OCI-LY7 (cell line): ENCODE measurements at regions not wholly inside any gene's neighbourhood (a gene's known extent, or its start where the extent isn't known, plus 50 kb on each side); places are given as distances from the start of the nearest gene placed in this dataset.

Source experiments
- BruUV-seq: library from RNA; stranded (reverse); fragments of 400-500 nt; replicated peaks from 2 replicates; lab custom pipeline; 2021; lab: Mats Ljungman, UMichigan
- CTCF ChIA-PET: fragments of 300-600 bp; sonication (Branson Sonifier 250); formaldehyde crosslinking; loops from one replicate; lab custom pipeline; 2022; ENCODE audit warnings: antibody characterized with exemption; ENCODE audit not compliant: unreplicated experiment; lab: Charles Lee
- POLR2A ChIA-PET: fragments of 300-600 bp; sonication (Branson Sonifier 250); formaldehyde crosslinking; loops from one replicate; lab custom pipeline; 2022; ENCODE audit warnings: antibody characterized with exemption; lab: Charles Lee
- DNase-seq: peaks from one replicate; pipeline ENCODE4 v3.0.0-alpha.2; 2015; ENCODE audit warnings: low spot score
- H2AFZ ChIP-seq: fragments of 200-600 bp; sonication (generic), shearing (Covaris generic); 2 replicates; pipeline ENCODE4 v1.6.1; 2014; ENCODE audit warnings: mild to moderate bottlenecking, antibody characterized with exemption, low read length, moderate library complexity
- H3K27ac ChIP-seq: fragments of 200-600 bp; sonication (generic); 2 replicates; pipeline ENCODE4 v1.5.1; 2014; ENCODE audit warnings: mixed run types, low read depth, mild to moderate bottlenecking, moderate library complexity, low read length, inconsistent platforms; ENCODE audit not compliant: poor library complexity, severe bottlenecking
- H3K36me3 ChIP-seq: fragments of 200-600 bp; sonication (generic); 2 replicates; pipeline ENCODE4 v1.6.1; 2014; ENCODE audit warnings: mild to moderate bottlenecking, antibody characterized with exemption, low read length, moderate library complexity, mixed read lengths; ENCODE audit not compliant: insufficient read depth
- H3K4me1 ChIP-seq: fragments of 200-600 bp; sonication (generic); 2 replicates; pipeline ENCODE4 v1.5.1; 2014; ENCODE audit warnings: mild to moderate bottlenecking, low read length; ENCODE audit not compliant: insufficient read depth, poor library complexity, severe bottlenecking
- H3K4me2 ChIP-seq: fragments of 200-600 bp; sonication (generic); 2 replicates; pipeline ENCODE4 v1.6.1; 2014; ENCODE audit warnings: mild to moderate bottlenecking, low read length
- H3K4me3 ChIP-seq: fragments of 200-600 bp; sonication (generic); 2 replicates; pipeline ENCODE4 v1.5.1; 2014; ENCODE audit warnings: mild to moderate bottlenecking, low read depth, low read length; ENCODE audit not compliant: poor library complexity, severe bottlenecking
- H3K79me2 ChIP-seq: fragments of 200-600 bp; sonication (generic); 2 replicates; pipeline ENCODE4 v1.6.1; 2016; ENCODE audit warnings: low read depth, mild to moderate bottlenecking, low read length, moderate library complexity, mixed read lengths; ENCODE audit not compliant: insufficient read depth
- H3K9me2 ChIP-seq: fragments of 200-600 bp; sonication (generic); 2 replicates; pipeline ENCODE4 v1.6.1; 2016; ENCODE audit warnings: mild to moderate bottlenecking, low read length, mixed read lengths; ENCODE audit not compliant: insufficient read depth
- H3K9me3 ChIP-seq: fragments of 200-600 bp; sonication (generic); 2 replicates; pipeline ENCODE4 v1.6.1; 2014; ENCODE audit warnings: mild to moderate bottlenecking, mixed run types, low read length, mixed read lengths
- H4K20me1 ChIP-seq: fragments of 200-600 bp; sonication (generic); 2 replicates; pipeline ENCODE4 v1.6.1; 2014; ENCODE audit warnings: mild to moderate bottlenecking, antibody characterized with exemption, low read length, moderate library complexity, mixed read lengths; ENCODE audit not compliant: insufficient read depth
- EZH2phosphoT487 ChIP-seq: fragments of 200-600 bp; sonication (generic); IDR thresholded peaks from 2 replicates; pipeline ENCODE4 v1.6.1; 2018; ENCODE audit warnings: low read depth, borderline replicate concordance, mild to moderate bottlenecking, mixed run types, antibody characterized with exemption, low read length, moderate library complexity, mixed read lengths
- intact Hi-C: fragments of 100-400 bp; cut with micrococcal nuclease; formaldehyde crosslinking; loops from one replicate; pipeline ENCODE4 v1.10.0; 2022; ENCODE audit not compliant: unreplicated experiment
- TF ChIP-seq, protein P1 (sequence below): fragments of 200-600 bp; sonication (generic); conservative IDR thresholded peaks from 2 replicates; pipeline ENCODE4 v1.5.1; 2014; ENCODE audit warnings: mild to moderate bottlenecking, antibody characterized with exemption, low read length, moderate library complexity, mixed read lengths

DNA sequence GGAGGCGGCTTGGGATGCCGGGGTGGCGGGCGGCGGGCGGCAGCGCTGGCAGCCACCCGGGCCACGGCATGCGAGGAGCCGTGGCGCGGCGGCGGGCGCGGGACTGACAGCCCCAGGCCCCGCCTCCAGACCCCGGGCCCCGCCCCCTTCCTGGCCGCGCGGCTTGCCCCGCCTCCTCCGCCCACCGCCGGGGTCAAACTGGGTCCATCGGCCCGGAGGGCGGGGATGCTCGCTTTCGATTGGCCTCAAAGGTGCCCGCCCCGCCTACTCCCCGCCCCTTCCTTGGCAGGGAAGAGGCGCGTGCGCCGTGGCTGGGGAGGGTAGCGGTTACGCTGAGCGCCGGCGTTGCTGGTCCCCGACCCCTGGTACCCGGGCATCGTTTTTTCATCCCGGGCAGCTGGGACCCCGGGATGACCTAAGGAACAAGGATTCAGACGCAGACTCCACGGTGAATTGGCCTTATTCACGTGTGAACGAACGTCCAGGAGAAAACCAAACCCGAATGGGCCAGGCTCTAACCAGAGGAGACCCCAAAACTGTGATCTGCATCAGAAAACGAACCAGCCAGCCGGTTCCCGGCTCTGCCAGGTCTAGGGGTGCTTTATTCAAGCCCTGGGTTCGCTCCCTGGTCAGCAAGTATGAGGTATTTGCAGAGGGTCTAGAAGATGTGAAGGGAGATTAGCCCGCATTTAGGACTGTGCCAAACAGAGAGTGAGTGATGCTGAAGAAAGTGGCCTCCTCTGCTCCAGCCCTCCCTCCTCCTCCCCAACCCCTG lies 117.2 kb upstream of the GUCA2B start:
- H3K4me1 ChIP-seq: peaks cover 14% of the 10 kb centered on the region
- no peaks in the 10 kb centered on the region for H4K20me1 ChIP-seq
- intact Hi-C loops: loop anchor here (5.0 kb wide), 2 partner anchors 464 to 1059 kb away; partner anchors contain the start of gene CTPS1
- no peak overlapping the region for H3K27ac ChIP-seq
- peak overlapping the region; percentile 84 for H3K4me3 ChIP-seq
- H2AFZ ChIP-seq: peak overlapping the region; percentile 99
- no TSS peak for BruUV-seq
- no peaks in the 10 kb centered on the region for H3K9me3 ChIP-seq
- peak overlapping the region; percentile 96 for H3K4me2 ChIP-seq
- H3K79me2 ChIP-seq: no peaks in the 10 kb centered on the region
- TF ChIP-seq EZH2phosphoT487: no peak
- ChIA-PET CTCF (no interaction called here), POLR2A (no interaction called here)
- no peaks in the 10 kb centered on the region for H3K9me2 ChIP-seq
- peak; percentile 95 for DNase-seq
- no peaks in the 10 kb centered on the region for H3K36me3 ChIP-seq

DNA sequence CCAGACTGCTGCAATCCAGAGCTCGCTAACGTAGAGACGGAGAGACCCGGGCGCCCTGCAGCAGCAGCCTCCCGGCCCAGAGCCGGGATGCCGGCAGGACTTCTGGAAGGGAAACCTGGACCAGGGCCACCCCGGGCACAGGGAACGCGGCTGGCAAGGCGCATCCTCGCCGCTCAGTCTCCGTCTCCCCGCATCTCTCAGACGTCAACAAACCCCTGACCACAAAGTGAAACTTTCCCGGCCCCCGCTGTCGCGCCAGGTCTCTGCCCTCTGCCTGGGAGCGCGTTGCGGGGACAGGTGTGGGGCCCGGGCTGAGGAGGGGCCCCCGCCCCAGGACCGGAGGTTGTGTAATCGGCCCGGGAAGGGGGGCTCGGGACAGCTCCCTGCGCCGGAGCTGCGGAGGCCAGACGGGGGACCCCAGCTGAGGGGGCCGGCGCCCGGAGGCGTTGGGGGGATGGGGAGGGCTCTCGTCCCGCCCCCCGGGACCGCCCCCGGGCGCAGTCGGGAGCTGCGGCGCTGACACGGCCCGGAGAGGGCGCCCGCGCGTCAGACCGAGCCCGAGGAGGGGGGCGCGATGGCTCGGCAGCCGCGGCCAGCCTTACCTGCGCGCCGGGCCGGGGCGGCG lies 116.6 kb upstream of the HIVEP3 start:
- no TSS peak for BruUV-seq
- intact Hi-C loops: loop anchor here (5.0 kb wide), 2 partner anchors 463 to 1058 kb away; partner anchors contain the start of gene CTPS1
- TF ChIP-seq, protein P1, sequence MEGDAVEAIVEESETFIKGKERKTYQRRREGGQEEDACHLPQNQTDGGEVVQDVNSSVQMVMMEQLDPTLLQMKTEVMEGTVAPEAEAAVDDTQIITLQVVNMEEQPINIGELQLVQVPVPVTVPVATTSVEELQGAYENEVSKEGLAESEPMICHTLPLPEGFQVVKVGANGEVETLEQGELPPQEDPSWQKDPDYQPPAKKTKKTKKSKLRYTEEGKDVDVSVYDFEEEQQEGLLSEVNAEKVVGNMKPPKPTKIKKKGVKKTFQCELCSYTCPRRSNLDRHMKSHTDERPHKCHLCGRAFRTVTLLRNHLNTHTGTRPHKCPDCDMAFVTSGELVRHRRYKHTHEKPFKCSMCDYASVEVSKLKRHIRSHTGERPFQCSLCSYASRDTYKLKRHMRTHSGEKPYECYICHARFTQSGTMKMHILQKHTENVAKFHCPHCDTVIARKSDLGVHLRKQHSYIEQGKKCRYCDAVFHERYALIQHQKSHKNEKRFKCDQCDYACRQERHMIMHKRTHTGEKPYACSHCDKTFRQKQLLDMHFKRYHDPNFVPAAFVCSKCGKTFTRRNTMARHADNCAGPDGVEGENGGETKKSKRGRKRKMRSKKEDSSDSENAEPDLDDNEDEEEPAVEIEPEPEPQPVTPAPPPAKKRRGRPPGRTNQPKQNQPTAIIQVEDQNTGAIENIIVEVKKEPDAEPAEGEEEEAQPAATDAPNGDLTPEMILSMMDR: peak; percentile 61; the same call in 1 of the 2 replicates
- no peak for TF ChIP-seq EZH2phosphoT487
- DNase-seq: peak; percentile 80
- H3K4me3 ChIP-seq: peak overlapping the region; percentile 84
- ChIA-PET POLR2A (interaction anchor here (0.7 kb wide), 1 partner anchor 180 kb away, joined by 3 read pairs; no protein-coding TSS in a partner anchor), CTCF (no interaction called here)
- peak overlapping the region; percentile 95 for H3K4me2 ChIP-seq
- no peaks in the 10 kb centered on the region for H3K9me3 ChIP-seq
- H3K79me2 ChIP-seq: no peaks in the 10 kb centered on the region
- H3K4me1 ChIP-seq: peaks cover 14% of the 10 kb centered on the region
- H4K20me1 ChIP-seq: no peaks in the 10 kb centered on the region
- H3K9me2 ChIP-seq: no peaks in the 10 kb centered on the region
- no peak overlapping the region for H3K27ac ChIP-seq
- no peaks in the 10 kb centered on the region for H3K36me3 ChIP-seq
- peak overlapping the region; percentile 94 for H2AFZ ChIP-seq

DNA sequence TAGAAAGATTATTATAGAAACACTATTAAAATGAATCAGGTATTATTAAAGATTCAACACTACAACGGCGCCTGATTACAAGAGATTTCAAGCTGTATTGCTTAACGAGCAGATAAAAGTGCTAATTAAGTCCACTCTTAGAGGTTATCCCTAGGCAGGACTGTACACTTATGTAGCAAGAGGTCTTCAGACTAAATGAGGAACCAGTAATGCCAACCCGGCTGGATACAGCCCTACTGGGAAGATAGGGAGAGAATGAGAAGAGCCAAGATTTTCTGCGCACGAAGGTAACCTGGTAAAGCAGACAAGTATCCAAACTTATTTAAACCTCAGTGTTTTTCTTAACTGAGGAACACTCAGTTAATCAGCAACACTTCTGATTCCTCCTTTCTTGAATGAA lies 115.7 kb upstream of the HIVEP3 start:
- peak overlapping the region; percentile 95; the same call in 1 of the 2 replicates for H3K4me2 ChIP-seq
- no TSS peak for BruUV-seq
- ChIA-PET CTCF (no interaction called here), POLR2A (interaction anchor here (0.6 kb wide), 1 partner anchor 96 kb away, joined by 3 read pairs; no protein-coding TSS in a partner anchor)
- no peak overlapping the region for H3K4me3 ChIP-seq
- TF ChIP-seq EZH2phosphoT487: no peak
- H3K9me3 ChIP-seq: no peaks in the 10 kb centered on the region
- peak overlapping the region; percentile 94; the same call in 1 of the 2 replicates for H2AFZ ChIP-seq
- DNase-seq: no peak
- no peaks in the 10 kb centered on the region for H4K20me1 ChIP-seq
- intact Hi-C loops: no loop called here
- H3K27ac ChIP-seq: no peak overlapping the region
- peaks cover 14% of the 10 kb centered on the region for H3K4me1 ChIP-seq
- no peaks in the 10 kb centered on the region for H3K9me2 ChIP-seq
- H3K36me3 ChIP-seq: no peaks in the 10 kb centered on the region
- no peaks in the 10 kb centered on the region for H3K79me2 ChIP-seq
